ENCODE measurements at regions not wholly inside any gene's neighbourhood (a gene's known extent, or its start where the extent isn't known, plus 50 kb on each side); places are given as distances from the start of the nearest gene placed in this dataset.

GRCh38 chr2:57343391-57344006, 703.1 kb upstream of the VRK2 start:
- TF ChIP-seq POLR2A (IDR thresholded peaks at IDR 0.05; ENCODE audit: extremely low read depth, insufficient read length): no peak
- TF ChIP-seq, protein P1, sequence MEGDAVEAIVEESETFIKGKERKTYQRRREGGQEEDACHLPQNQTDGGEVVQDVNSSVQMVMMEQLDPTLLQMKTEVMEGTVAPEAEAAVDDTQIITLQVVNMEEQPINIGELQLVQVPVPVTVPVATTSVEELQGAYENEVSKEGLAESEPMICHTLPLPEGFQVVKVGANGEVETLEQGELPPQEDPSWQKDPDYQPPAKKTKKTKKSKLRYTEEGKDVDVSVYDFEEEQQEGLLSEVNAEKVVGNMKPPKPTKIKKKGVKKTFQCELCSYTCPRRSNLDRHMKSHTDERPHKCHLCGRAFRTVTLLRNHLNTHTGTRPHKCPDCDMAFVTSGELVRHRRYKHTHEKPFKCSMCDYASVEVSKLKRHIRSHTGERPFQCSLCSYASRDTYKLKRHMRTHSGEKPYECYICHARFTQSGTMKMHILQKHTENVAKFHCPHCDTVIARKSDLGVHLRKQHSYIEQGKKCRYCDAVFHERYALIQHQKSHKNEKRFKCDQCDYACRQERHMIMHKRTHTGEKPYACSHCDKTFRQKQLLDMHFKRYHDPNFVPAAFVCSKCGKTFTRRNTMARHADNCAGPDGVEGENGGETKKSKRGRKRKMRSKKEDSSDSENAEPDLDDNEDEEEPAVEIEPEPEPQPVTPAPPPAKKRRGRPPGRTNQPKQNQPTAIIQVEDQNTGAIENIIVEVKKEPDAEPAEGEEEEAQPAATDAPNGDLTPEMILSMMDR (IDR thresholded peaks at IDR 0.05; ENCODE audit: low read depth, low read length): no peak

Data from NB4 (cell line).